ENCODE measurements at regions not wholly inside any gene's neighbourhood (a gene's known extent, or its start where the extent isn't known, plus 50 kb on each side); places are given as distances from the start of the nearest gene placed in this dataset.
"Not testable (repeated sequence)": the region's sequence is repeated elsewhere in the genome, so short reads cannot be mapped to it uniquely, and the experiment has no call there.

DNA sequence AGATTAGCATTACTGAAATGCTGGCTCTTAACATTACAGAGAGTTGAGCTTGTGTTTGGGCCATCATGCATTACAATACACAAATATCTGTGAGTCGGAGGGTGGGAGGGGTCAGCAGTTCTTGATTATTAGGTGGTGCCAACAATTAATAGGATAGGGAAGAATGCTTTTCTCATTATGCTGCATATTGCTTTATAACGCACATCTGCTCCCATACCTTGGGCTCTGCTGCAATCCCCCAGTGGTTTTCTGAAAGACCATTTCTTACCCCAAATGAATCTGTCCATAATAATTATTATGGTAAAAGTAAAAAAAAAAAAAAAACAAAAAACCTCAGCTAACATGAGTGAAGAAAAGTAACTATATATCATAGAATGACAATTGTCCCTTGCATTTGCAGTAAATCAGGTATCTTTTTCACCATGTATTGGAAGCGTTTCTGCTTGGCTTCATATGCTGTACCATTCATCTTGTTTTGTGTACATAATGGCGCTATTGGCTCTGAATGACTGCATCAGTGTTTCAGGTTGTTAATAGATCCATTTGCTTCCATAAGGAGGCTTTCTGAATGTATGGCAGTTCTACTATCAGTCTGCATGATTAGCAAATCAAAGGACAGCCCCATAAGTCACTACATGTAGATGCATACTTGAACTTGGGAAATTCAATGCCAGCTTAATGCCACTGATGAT lies 75.9 kb downstream of the CAVIN4 start:
- ATAC-seq (no peak), DNase-seq (no peak)
- H3K9me3 ChIP-seq = no peaks in the 10 kb centered on the region
- no peak overlapping the region for H3K4me3 ChIP-seq
- intact Hi-C loops (cut with DNase I) = no loop called here
- H3K27ac ChIP-seq = no peak overlapping the region
- TF ChIP-seq, protein P1, sequence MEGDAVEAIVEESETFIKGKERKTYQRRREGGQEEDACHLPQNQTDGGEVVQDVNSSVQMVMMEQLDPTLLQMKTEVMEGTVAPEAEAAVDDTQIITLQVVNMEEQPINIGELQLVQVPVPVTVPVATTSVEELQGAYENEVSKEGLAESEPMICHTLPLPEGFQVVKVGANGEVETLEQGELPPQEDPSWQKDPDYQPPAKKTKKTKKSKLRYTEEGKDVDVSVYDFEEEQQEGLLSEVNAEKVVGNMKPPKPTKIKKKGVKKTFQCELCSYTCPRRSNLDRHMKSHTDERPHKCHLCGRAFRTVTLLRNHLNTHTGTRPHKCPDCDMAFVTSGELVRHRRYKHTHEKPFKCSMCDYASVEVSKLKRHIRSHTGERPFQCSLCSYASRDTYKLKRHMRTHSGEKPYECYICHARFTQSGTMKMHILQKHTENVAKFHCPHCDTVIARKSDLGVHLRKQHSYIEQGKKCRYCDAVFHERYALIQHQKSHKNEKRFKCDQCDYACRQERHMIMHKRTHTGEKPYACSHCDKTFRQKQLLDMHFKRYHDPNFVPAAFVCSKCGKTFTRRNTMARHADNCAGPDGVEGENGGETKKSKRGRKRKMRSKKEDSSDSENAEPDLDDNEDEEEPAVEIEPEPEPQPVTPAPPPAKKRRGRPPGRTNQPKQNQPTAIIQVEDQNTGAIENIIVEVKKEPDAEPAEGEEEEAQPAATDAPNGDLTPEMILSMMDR (IDR thresholded peaks at IDR 0.05) = no peak
- H3K4me1 ChIP-seq = no peaks in the 10 kb centered on the region
- no peaks in the 10 kb centered on the region for H3K36me3 ChIP-seq (ENCODE audit: insufficient read depth in 1 of 2, low read depth in 1 of 2)
- 84 to 88% (median 86%) methylated on average over 4 of the region's 4 CpGs for WGBS, 3 donors
- no peaks in the 10 kb centered on the region for H3K27me3 ChIP-seq (ENCODE audit: insufficient read depth in 3 of 3, low read length in 2 of 3)

DNA sequence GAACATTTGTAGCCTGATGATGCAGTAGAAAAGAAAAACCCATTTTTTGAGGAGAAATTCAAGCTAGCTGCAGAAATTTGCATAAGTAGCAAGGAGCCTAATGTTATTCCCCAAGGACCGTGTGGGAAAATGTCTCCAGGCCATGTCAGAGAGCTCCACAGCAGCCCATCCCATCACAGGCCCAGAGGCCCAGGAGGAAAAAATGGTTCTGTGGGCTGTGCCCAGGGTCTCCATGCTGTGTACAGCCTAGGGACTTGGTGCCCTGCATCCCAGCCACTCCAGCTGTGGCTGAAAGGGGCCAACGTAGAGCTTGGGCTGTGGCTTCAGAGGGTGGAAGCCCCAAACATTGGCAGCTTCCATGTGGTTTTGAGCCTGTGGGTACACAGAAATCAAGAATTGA lies 79.0 kb downstream of the CAVIN4 start:
- 70 to 84% (median 82%) methylated on average over 2 of the region's 2 CpGs for WGBS, 3 donors
- H3K9me3 ChIP-seq; H3K27ac ChIP-seq; H3K4me3 ChIP-seq; ATAC-seq; DNase-seq; intact Hi-C loops (cut with DNase I); H3K4me1 ChIP-seq; H3K36me3 ChIP-seq (ENCODE audit: insufficient read depth in 1 of 2, low read depth in 1 of 2); H3K27me3 ChIP-seq (ENCODE audit: insufficient read depth in 3 of 3, low read length in 2 of 3): not testable (repeated sequence)

DNA sequence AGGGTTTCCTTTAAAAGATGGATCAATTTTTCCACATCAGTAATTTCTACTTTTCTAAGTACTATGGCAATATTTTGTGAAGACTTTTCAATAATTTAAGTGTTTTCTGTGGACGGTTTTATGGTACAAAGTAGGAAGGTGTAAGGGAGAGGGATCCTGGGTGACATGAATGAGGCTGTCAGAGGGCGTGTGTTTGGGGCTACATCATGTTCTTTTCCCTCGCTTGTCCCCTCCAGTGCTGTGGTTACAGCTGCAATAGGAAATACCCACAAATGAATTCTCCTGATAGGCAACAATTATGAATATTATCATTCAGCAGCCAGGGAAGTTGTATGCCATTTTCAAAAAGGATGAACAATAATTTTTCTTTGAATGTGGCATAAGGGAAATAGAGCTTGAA lies 83.8 kb downstream of the CAVIN4 start:
- WGBS, 3 donors = 78 to 88% (median 81%) methylated on average over 3 of the region's 3 CpGs
- Histone ChIP-seq H3K27ac (no peak overlapping the region), H3K4me3 (no peak overlapping the region), H3K27me3 (ENCODE audit: insufficient read depth in 3 of 3, low read length in 2 of 3) (no peaks in the 10 kb centered on the region), H3K4me1 (no peaks in the 10 kb centered on the region), H3K36me3 (ENCODE audit: insufficient read depth in 1 of 2, low read depth in 1 of 2) (no peaks in the 10 kb centered on the region), H3K9me3 (no peaks in the 10 kb centered on the region)
- intact Hi-C loops (cut with DNase I) = no loop called here
- TF ChIP-seq, protein P1 (IDR thresholded peaks at IDR 0.05) = no peak
- ATAC-seq = no peak
- no peak for DNase-seq

DNA sequence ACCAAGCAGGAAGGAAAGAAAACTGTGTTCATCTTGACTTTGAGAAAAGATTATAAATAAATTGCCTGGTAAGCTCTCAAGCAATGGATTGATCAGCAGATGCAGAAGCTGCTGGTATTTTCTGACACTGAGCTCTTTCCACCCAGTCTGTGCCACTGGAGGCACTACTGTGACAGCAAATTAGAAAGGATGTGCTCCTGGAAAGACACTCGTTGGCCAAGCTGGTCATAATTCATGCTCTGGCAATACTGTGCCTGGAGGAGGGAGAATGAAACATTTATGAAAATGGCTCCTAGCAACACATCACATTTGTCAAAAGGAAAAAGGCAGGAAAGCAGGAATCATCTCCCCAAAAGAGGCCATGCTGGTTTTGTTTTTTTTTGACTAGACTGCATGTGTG lies 84.2 kb downstream of the CAVIN4 start:
- DNase-seq (no peak), ATAC-seq (no peak)
- WGBS, 3 donors = 6 to 10% (median 8%) methylated on average over 1 of the region's 1 CpG
- H3K4me1 ChIP-seq = no peaks in the 10 kb centered on the region
- intact Hi-C loops (cut with DNase I) = no loop called here
- H3K36me3 ChIP-seq (ENCODE audit: insufficient read depth in 1 of 2, low read depth in 1 of 2) = no peaks in the 10 kb centered on the region
- no peak overlapping the region for H3K4me3 ChIP-seq
- no peak overlapping the region for H3K27ac ChIP-seq
- TF ChIP-seq, protein P1 (IDR thresholded peaks at IDR 0.05) = no peak
- no peaks in the 10 kb centered on the region for H3K27me3 ChIP-seq (ENCODE audit: insufficient read depth in 3 of 3, low read length in 2 of 3)
- no peaks in the 10 kb centered on the region for H3K9me3 ChIP-seq

DNA sequence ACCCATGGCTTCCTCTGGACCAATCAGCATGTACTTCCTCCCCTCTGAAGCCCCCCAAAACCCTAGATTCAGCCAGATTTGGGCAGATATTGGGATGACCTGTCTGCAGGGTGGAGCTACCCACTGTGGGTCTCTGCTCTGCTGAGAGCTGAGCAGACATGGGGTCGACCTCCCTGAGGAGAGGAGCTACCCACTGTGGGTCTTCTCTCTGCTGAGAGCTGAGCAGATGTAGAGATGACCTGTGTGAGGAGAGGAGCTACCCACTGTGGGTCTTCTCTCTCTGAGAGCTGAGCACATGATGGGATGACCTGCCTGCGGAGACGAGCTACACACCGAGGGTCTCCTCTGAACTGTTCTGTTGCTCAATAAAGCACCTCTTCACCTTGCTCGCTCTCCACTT lies 89.6 kb downstream of the CAVIN4 start:
- no peaks in the 10 kb centered on the region for H3K36me3 ChIP-seq (ENCODE audit: insufficient read depth in 1 of 2, low read depth in 1 of 2)
- H3K27ac ChIP-seq = no peak overlapping the region
- no peak for ATAC-seq
- DNase-seq = no peak
- intact Hi-C loops (cut with DNase I) = no loop called here
- H3K4me3 ChIP-seq = no peak overlapping the region
- TF ChIP-seq, protein P1 (IDR thresholded peaks at IDR 0.05) = no peak
- H3K9me3 ChIP-seq = no peaks in the 10 kb centered on the region
- H3K4me1 ChIP-seq = no peaks in the 10 kb centered on the region
- WGBS, 3 donors = 84 to 92% (median 89%) methylated on average over 5 of the region's 5 CpGs
- no peaks in the 10 kb centered on the region for H3K27me3 ChIP-seq (ENCODE audit: insufficient read depth in 3 of 3, low read length in 2 of 3)
